Stromal cell of bone marrow (primary cell): ENCODE measurements at regions not wholly inside any gene's neighbourhood (a gene's known extent, or its start where the extent isn't known, plus 50 kb on each side); places are given as distances from the start of the nearest gene placed in this dataset.

Source experiments
- DNase-seq: peaks from one replicate; pipeline ENCODE4 v3.0.0-alpha.2; 2012; ENCODE audit warnings: low read depth

DNA sequence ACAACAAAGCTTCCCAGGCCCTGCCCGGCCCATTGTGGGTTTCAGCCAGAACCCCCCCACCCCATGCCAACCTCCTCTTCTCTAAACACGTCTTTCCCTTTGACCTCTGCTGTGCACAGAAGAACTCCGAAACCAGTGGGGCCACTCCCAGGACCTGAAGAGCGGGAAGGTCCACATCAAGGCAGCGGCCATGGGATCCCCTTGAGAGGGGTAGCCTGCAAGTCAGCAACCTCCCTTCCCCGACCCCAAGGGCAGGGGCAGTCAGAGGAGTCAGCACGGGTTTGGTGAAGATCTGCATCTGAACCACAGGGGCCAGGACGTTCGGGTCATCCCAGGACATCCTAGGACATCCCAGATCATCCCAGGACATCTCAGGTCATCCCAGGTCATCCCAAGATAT lies 379.9 kb upstream of the IRX4 start:
- DNase-seq: no peak

GRCh38 chr5:2261004-2261703 lies 378.4 kb upstream of the IRX4 start:
- DNase-seq: no peak

- DNase-seq: no peak
Measured at GRCh38 chr5:2260211-2261003, 377.7 kb upstream of the IRX4 start.

DNA sequence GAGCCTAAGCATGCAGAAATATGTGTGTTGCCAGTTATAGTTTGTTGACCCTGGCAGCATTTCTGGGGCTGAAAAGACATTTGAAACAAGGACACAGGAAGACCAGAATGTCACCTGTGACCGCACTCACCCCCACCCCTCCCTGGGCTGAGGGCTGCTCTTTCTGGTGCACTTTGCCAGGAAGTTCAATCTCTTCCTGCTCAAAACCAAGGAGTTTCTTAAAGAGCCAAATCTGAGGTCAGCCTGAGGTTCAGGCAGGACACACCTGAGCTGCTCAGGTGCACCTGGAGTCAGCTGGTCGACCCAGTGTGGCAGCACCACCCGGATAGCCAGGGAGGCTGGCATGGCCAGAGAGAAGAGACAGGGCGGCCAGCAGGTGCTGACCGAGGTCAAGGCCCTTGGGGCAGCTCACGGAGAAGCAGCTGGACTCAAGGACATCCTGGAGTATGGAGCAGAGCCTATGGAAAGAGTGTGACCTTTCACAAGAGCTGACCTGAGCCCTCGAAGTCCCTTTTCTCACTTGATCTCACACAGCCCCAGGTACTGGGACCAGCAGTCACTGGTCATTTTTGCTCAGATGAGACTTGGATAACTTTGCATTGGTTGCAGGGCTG lies 376.9 kb upstream of the IRX4 start:
- DNase-seq: no peak

- DNase-seq: no peak
Measured at GRCh38 chr5:2258861-2259260, 376.1 kb upstream of the IRX4 start.

- no peak for DNase-seq
Measured at GRCh38 chr5:2257326-2258244, 374.9 kb upstream of the IRX4 start.

GRCh38 chr5:2256691-2257280 lies 374.1 kb upstream of the IRX4 start:
- no peak for DNase-seq

DNA sequence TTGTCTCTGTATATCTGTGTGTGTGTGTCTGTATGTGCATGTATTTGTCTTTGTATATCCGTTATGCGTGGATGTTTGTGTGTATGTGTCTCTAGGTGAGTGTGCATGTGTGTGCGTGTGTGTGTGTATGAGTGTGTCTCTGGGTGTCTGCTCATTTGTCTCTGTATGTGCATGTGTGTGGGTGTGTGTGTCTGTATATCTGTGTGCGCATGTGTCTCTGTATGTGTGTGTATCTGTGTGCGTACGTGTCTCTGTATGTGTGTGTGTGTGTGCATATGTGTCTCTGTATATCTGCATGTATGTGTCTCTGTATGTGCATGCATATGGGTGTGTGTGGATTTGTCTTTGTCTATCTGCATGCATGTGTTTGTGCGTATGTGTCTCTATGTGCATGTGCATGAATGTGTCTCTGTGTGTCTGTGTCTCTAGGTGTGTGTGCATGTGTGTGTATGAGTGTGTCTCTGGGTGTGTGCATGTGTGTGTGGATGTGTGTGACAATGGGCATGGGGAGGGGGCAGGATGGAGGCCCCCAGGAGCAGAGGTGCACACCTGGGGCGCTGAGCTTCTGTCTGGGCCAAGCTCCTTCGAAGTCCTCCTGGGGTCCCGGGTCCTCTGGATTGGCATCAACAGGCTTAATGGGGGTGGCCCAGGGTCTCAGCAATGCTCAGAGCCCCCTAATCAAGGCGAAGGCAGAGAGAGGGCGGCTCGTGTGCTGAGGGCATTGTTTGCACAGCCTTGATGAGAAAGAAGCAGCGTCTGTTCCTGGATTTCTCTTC lies 373.4 kb upstream of the IRX4 start:
- DNase-seq: no peak

DNA sequence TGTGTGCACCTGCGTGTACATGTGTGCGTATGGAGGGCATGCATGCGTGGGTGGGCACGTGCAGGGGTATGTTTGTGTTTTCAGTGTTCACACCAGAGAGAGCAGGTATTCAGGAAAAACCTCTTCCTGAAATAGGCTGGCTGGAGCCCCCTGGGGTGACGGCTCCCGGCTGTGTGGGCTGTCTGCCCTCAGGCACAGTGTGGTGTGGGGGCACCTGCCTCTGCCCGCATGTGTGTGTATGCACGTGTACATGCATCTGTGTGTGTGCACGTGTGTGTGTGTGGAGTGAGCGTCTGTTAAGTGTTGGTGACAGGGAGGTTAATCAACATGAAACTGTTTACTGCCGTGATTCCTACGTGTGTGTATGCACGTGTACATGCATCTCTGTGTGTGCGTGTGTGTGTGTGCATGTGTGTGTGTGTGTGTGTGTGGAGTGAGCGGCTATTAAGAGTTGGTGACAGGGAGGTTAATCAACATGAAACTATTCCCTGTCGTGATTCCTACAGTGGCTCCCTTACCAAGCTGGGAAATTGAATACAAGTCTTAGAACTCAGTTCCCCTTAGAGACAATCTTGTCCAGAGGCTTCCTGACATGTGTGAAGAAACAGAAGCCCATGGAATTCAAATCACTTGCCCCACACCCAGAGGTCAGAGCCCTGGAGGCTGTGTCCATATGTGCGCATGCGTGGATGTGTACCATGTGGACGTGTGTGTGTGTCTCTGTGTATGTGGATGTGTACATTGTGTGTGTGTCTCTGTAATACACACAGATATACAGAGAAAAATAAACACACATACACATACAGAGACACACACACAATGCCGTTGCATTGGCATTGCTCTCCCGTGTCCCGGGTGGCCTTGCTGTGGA lies 372.4 kb upstream of the IRX4 start:
- DNase-seq: no peak

GRCh38 chr5:2254406-2254805 lies 371.7 kb upstream of the IRX4 start:
- DNase-seq: no peak

- no peak for DNase-seq
Measured at GRCh38 chr5:2253040-2253975, 370.6 kb upstream of the IRX4 start.

DNA sequence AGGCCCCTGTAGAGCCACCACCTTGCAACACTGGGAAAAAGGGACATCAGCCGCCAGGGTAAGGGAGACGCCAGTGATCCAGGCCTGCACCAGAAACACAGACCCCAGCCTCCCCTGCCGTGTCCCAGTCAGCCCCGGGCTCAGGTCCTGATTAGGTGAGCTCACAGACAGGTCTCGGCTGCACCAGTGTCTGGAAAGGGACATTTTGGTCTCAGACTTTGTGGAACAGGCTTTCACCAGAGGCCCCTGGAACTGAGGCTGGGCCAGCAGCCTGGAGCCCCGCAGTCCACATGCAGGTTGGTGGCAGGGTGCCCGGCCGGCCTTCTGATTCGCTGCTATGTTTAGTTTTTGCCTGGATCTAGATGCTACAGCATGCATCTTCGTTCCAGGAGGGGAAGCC lies 369.0 kb upstream of the IRX4 start:
- DNase-seq: no peak

GRCh38 chr5:2251298-2251697 lies 368.6 kb upstream of the IRX4 start:
- DNase-seq: no peak

- no peak for DNase-seq
Measured at GRCh38 chr5:2250365-2250950, 367.7 kb upstream of the IRX4 start.

- no peak for DNase-seq
Measured at GRCh38 chr5:2249442-2249841, 366.7 kb upstream of the IRX4 start.

- no peak for DNase-seq
Measured at GRCh38 chr5:2249026-2249425, 366.3 kb upstream of the IRX4 start.

DNA sequence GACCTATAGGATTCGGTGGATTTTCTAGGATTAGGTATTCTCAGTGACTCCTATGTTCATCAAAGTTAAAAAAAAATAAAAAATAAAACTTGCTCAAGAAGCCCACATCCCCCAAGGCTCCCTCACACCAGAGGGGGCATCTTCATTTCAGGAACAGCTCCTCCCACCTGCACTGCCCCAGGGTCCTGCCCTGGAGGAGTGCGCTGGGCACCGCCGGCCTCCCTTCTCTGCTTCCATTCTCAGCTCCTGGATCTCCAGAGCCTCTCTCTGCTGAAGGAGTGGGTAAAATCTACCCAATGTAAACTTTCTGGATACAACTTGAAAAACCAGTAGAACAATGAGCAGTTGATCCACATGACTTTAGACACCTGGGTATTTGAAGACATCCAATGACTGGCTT lies 359.8 kb upstream of the IRX4 start:
- DNase-seq: no peak

DNA sequence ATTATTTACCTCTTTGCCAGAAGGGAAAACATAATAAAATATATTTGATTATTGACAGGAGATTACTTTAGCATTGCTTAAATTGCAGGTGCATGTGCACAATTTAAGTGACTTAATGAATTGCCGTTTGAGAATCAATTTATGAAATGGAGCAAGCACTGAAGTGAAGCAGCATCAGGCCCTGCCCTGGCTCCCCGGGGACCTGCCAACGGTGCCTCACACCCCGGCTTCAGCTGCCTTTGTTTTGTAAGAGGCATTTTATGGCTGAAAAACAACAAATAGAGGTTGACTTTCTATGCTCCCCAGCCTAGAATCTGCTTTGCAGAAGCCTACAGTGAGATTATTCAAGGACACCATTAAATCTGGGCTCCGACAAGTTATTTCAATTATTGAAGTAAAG lies 359.1 kb upstream of the IRX4 start:
- no peak for DNase-seq
